ENCODE measurements at regions not wholly inside any gene's neighbourhood (a gene's known extent, or its start where the extent isn't known, plus 50 kb on each side); places are given as distances from the start of the nearest gene placed in this dataset.

DNA sequence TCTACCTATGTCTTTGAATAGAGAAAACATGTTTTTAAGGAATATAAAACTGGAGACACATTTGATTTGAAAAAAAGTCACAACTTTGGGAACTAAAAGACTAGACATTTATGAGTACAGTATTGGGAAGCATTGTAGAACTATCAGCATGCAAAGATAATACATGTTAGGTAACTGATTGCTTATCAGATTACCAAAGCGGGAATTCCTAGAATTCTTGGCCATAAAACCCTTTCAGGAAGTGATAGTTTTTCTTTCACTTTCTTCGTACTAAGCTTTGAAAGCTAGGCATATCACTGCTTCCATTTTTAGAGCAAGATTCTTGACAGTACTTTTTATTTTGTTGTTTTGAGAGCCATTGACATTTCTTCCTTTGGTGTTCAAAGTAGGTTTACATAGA is 646.6 kb upstream of the PITX2 start:
- no peaks in the 10 kb centered on the region for H3K9me3 ChIP-seq (ENCODE audit: low read length)
- no peak overlapping the region for H3K27ac ChIP-seq (ENCODE audit: low read depth, low read length)
- Mint-ChIP-seq H3K27me3 (no peaks in the 10 kb centered on the region), H3K4me1 (no peaks in the 10 kb centered on the region), H3K9me3 (peaks cover 0 to 18% (median 3%) of the 10 kb centered on the region in 5 donors), H3K27ac (no peak overlapping the region), H3K4me3 (no peak overlapping the region), H3K36me3 (no peaks in the 10 kb centered on the region)
- no peak overlapping the region for H3K4me3 ChIP-seq (ENCODE audit: low read length)
- no peak for DNase-seq
- no peaks in the 10 kb centered on the region for H3K4me1 ChIP-seq (ENCODE audit: insufficient read depth, low read length)
- ChIA-PET CTCF (no interaction called here), POLR2A (no interaction called here)
- H3K27me3 ChIP-seq (ENCODE audit: insufficient read depth, low read length, poor library complexity, severe bottlenecking), result no peaks in the 10 kb centered on the region
- H3K36me3 ChIP-seq (ENCODE audit: insufficient read depth, low read length), result no peaks in the 10 kb centered on the region

DNA sequence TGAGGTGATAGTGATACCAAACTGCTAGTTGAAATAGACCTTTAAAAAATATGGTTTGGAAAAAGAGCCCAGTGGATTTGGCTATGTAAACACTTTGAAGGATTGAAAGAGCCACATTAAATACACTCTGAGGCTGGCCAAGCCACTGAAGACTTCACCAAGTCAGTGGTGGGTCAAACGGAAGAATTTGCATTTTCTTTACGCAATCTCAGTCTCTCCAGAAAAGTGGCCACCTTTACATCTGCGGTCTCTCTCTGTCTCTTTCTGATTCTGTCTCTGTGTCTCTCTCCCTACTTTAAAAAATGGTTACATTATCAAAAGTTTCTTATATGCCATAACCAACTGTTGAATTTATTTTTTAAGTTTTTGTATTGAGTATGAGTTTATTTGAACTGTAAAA is 651.2 kb upstream of the PITX2 start:
- H3K4me3 ChIP-seq (ENCODE audit: low read length), result no peak overlapping the region
- H3K9me3 ChIP-seq (ENCODE audit: low read length), result no peaks in the 10 kb centered on the region
- H3K27me3 ChIP-seq (ENCODE audit: insufficient read depth, low read length, poor library complexity, severe bottlenecking), result no peaks in the 10 kb centered on the region
- H3K27ac Mint-ChIP-seq, result no peak overlapping the region
- H3K36me3 ChIP-seq (ENCODE audit: insufficient read depth, low read length), result no peaks in the 10 kb centered on the region
- no peak overlapping the region for H3K4me3 Mint-ChIP-seq
- H3K27ac ChIP-seq (ENCODE audit: low read depth, low read length), result no peak overlapping the region
- no peak for DNase-seq
- peaks cover 2 to 9% (median 4%) of the 10 kb centered on the region in 5 donors for H3K9me3 Mint-ChIP-seq
- H3K4me1 ChIP-seq (ENCODE audit: insufficient read depth, low read length), result no peaks in the 10 kb centered on the region
- no peaks in the 10 kb centered on the region for H3K36me3 Mint-ChIP-seq
- CTCF ChIA-PET, result no interaction called here
- no peaks in the 10 kb centered on the region for H3K27me3 Mint-ChIP-seq
- no peaks in the 10 kb centered on the region for H3K4me1 Mint-ChIP-seq
- POLR2A ChIA-PET, result no interaction called here

DNA sequence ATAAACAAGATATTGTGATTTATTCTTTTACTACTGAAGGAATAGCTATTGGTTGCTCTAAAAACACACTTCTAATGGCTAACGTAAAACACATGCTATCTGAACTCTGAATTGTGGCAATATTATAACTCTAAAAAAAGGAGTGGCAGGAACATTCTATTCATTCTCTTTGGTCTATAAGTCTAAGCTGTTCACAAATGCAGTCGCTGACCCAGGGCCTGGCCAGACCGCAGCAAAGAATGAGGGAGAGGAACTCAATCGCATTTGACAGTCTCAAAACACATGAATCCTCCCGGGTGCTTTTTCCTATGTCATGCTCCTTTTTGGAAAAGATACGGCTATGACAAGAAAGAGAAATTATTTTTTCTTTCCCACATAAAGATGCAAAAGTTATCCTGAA is 651.6 kb upstream of the PITX2 start:
- peaks cover 2 to 9% (median 4%) of the 10 kb centered on the region in 5 donors for H3K9me3 Mint-ChIP-seq

DNA sequence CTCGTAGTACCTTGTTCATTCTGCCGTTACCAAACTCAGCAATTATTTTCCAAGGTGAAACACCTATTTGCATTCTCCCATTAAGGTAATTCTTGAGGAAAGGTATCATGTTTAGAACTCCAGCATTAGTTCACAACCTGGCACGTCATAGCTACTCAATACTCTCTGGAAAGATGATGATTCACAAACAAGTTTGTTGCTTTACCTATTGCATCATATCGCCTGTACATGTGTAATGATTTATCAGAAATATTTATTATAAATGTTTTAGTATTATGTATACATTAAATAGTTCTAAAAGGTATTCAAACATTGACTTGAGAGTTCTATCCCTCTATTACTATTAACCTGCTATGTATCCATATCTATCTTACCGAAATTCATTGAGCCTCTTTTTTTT is 658.3 kb upstream of the PITX2 start:
- H3K9me3 ChIP-seq (ENCODE audit: low read length), result no peaks in the 10 kb centered on the region
- ChIA-PET POLR2A (no interaction called here), CTCF (no interaction called here)
- H3K27me3 Mint-ChIP-seq, result no peaks in the 10 kb centered on the region
- H3K4me1 ChIP-seq (ENCODE audit: insufficient read depth, low read length), result no peaks in the 10 kb centered on the region
- H3K4me3 Mint-ChIP-seq, result no peak overlapping the region
- DNase-seq, result no peak
- H3K4me3 ChIP-seq (ENCODE audit: low read length), result no peak overlapping the region
- H3K9me3 Mint-ChIP-seq, result peaks cover 0 to 5% (median 2%) of the 10 kb centered on the region in 5 donors
- H3K27ac ChIP-seq (ENCODE audit: low read depth, low read length), result no peak overlapping the region
- no peaks in the 10 kb centered on the region for H3K36me3 Mint-ChIP-seq
- no peaks in the 10 kb centered on the region for H3K27me3 ChIP-seq (ENCODE audit: insufficient read depth, low read length, poor library complexity, severe bottlenecking)
- H3K4me1 Mint-ChIP-seq, result no peaks in the 10 kb centered on the region
- no peaks in the 10 kb centered on the region for H3K36me3 ChIP-seq (ENCODE audit: insufficient read depth, low read length)
- no peak overlapping the region for H3K27ac Mint-ChIP-seq

More for the DNA sequence above, 651.6 kb upstream of the PITX2 start:
- Histone ChIP-seq H3K36me3 (ENCODE audit: insufficient read depth, low read length) (no peaks in the 10 kb centered on the region), H3K27me3 (ENCODE audit: insufficient read depth, low read length, poor library complexity, severe bottlenecking) (no peaks in the 10 kb centered on the region), H3K4me3 (ENCODE audit: low read length) (no peak overlapping the region), H3K27ac (ENCODE audit: low read depth, low read length) (no peak overlapping the region), H3K9me3 (ENCODE audit: low read length) (no peaks in the 10 kb centered on the region), H3K4me1 (ENCODE audit: insufficient read depth, low read length) (no peaks in the 10 kb centered on the region)
- POLR2A ChIA-PET, result no interaction called here
- no peaks in the 10 kb centered on the region for H3K27me3 Mint-ChIP-seq
- no peak for DNase-seq
- no peak overlapping the region for H3K4me3 Mint-ChIP-seq
- H3K36me3 Mint-ChIP-seq, result no peaks in the 10 kb centered on the region
- CTCF ChIA-PET, result no interaction called here
- H3K27ac Mint-ChIP-seq, result no peak overlapping the region
- H3K4me1 Mint-ChIP-seq, result no peaks in the 10 kb centered on the region

DNA sequence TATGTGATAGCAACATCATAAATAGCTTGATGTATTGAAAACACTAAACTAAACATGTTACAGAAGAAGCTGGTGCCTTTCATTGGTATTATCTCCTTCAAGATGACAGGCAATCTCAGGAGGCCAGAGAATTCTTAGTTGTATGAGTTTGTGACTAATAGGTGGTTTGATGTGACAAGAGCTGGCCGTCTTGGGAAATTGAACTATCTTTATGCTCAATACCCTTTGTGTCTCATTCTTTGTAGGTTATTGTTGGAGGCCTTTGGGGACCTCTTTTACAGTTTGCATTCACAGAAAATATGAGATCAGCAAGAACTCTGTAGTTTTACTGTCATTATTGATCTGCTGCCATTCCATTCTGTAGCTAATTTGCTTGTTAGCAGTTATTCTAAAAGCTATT is 659.2 kb upstream of the PITX2 start:
- Histone ChIP-seq H3K27ac (ENCODE audit: low read depth, low read length) (no peak overlapping the region), H3K9me3 (ENCODE audit: low read length) (no peaks in the 10 kb centered on the region), H3K27me3 (ENCODE audit: insufficient read depth, low read length, poor library complexity, severe bottlenecking) (no peaks in the 10 kb centered on the region), H3K4me1 (ENCODE audit: insufficient read depth, low read length) (no peaks in the 10 kb centered on the region), H3K4me3 (ENCODE audit: low read length) (no peak overlapping the region), H3K36me3 (ENCODE audit: insufficient read depth, low read length) (no peaks in the 10 kb centered on the region)
- H3K36me3 Mint-ChIP-seq, result no peaks in the 10 kb centered on the region
- ChIA-PET POLR2A (no interaction called here), CTCF (no interaction called here)
- no peaks in the 10 kb centered on the region for H3K27me3 Mint-ChIP-seq
- no peak for DNase-seq
- no peaks in the 10 kb centered on the region for H3K4me1 Mint-ChIP-seq
- peaks cover 0 to 5% (median 4%) of the 10 kb centered on the region in 5 donors for H3K9me3 Mint-ChIP-seq
- no peak overlapping the region for H3K27ac Mint-ChIP-seq
- H3K4me3 Mint-ChIP-seq, result no peak overlapping the region

DNA sequence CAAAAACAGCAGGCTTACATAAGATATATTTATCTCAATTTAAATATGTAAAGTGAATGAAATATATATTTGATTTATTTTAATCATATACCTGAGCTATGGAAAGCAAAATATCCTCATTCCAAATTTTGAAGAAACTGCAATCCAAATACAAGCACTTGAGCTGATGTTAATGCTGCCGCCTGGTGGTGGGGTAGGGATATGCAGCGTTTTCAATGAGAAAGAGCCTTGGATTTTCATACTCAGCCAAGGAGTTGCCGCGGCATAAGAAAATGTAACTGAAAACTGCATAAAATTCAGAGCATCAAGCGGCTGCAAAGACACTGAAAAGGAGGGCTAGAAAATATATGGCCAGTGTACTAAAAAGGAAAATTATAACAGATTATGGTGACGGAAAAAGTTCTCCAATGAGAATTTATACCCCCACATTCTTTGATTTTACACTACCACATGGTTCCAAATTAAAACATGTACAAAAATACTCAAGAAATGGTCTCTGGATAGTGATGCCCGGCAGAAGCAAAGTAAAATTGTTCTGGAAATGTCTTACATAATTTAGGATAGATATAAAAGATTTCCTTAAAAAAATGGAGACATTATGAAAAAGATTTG is 660.3 kb upstream of the PITX2 start:
- no peaks in the 10 kb centered on the region for H3K27me3 Mint-ChIP-seq
- POLR2A ChIA-PET, result no interaction called here

DNA sequence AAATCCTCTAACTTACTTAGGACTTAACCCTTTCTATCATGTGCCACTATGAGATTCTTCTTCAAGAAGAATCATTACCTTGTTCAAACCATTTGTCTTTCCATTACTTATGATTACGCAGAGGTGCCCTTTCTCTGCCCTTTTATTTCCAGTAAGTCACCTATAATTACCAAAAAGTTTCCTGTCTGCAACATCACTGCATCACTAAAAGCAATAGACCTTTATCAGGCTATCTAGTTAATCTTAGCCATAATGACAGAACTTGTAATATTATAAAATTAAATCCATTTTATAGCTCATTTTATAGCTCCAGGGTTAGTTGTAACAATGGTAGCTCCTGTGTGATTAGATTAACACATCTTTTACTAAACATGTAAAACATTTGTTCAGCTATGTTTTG is 673.6 kb upstream of the PITX2 start:
- no peak overlapping the region for H3K27ac ChIP-seq (ENCODE audit: low read depth, low read length)
- no peak for DNase-seq
- Mint-ChIP-seq H3K4me3 (no peak overlapping the region), H3K4me1 (no peaks in the 10 kb centered on the region), H3K27ac (no peak overlapping the region), H3K27me3 (no peaks in the 10 kb centered on the region), H3K36me3 (no peaks in the 10 kb centered on the region), H3K9me3 (peaks cover 3 to 18% (median 5%) of the 10 kb centered on the region in 5 donors)
- H3K9me3 ChIP-seq (ENCODE audit: low read length), result no peaks in the 10 kb centered on the region
- no peak overlapping the region for H3K4me3 ChIP-seq (ENCODE audit: low read length)
- H3K4me1 ChIP-seq (ENCODE audit: insufficient read depth, low read length), result no peaks in the 10 kb centered on the region
- POLR2A ChIA-PET, result no interaction called here
- H3K27me3 ChIP-seq (ENCODE audit: insufficient read depth, low read length, poor library complexity, severe bottlenecking), result no peaks in the 10 kb centered on the region
- CTCF ChIA-PET, result no interaction called here
- H3K36me3 ChIP-seq (ENCODE audit: insufficient read depth, low read length), result no peaks in the 10 kb centered on the region

More for the DNA sequence above, 660.3 kb upstream of the PITX2 start:
- H3K4me1 ChIP-seq (ENCODE audit: insufficient read depth, low read length), result no peaks in the 10 kb centered on the region
- peak in 2 of 5 donors; percentile 1 to 3 for DNase-seq
- CTCF ChIA-PET, result no interaction called here
- H3K4me3 ChIP-seq (ENCODE audit: low read length), result no peak overlapping the region
- no peak overlapping the region for H3K27ac Mint-ChIP-seq
- no peaks in the 10 kb centered on the region for H3K27me3 ChIP-seq (ENCODE audit: insufficient read depth, low read length, poor library complexity, severe bottlenecking)
- no peaks in the 10 kb centered on the region for H3K36me3 Mint-ChIP-seq
- no peak overlapping the region for H3K4me3 Mint-ChIP-seq
- peaks cover 0 to 5% (median 4%) of the 10 kb centered on the region in 5 donors for H3K9me3 Mint-ChIP-seq
- no peak overlapping the region for H3K27ac ChIP-seq (ENCODE audit: low read depth, low read length)
- H3K36me3 ChIP-seq (ENCODE audit: insufficient read depth, low read length), result no peaks in the 10 kb centered on the region
- H3K9me3 ChIP-seq (ENCODE audit: low read length), result no peaks in the 10 kb centered on the region
- no peaks in the 10 kb centered on the region for H3K4me1 Mint-ChIP-seq

DNA sequence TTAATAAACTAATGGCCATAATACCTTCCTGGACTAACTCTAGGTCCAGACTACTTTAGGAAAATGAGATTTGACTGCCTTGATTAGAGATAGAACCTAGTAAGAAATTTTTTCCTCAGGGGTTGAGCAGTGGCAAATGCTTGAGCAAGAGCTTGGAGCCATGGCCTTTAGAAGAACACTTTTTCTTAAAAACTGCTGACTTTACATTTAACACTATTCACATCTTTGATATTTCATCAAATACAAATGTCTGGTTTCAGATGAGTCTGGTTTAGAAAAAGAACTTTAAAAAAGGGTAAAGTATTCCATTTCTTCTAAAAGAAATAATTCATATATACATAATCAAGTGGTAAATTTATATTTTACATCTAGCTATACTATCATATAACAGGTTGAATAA is 680.9 kb upstream of the PITX2 start:
- ChIA-PET POLR2A (no interaction called here), CTCF (no interaction called here)
- Histone ChIP-seq H3K27me3 (ENCODE audit: insufficient read depth, low read length, poor library complexity, severe bottlenecking) (no peaks in the 10 kb centered on the region), H3K36me3 (ENCODE audit: insufficient read depth, low read length) (no peaks in the 10 kb centered on the region), H3K9me3 (ENCODE audit: low read length) (no peaks in the 10 kb centered on the region), H3K4me3 (ENCODE audit: low read length) (no peak overlapping the region), H3K27ac (ENCODE audit: low read depth, low read length) (no peak overlapping the region), H3K4me1 (ENCODE audit: insufficient read depth, low read length) (no peaks in the 10 kb centered on the region)
- Mint-ChIP-seq H3K36me3 (no peaks in the 10 kb centered on the region), H3K27me3 (peaks cover 0 to 2% of the 10 kb centered on the region in 2 donors), H3K27ac (no peak overlapping the region), H3K9me3 (peaks cover 0 to 18% (median 8%) of the 10 kb centered on the region in 5 donors), H3K4me3 (no peak overlapping the region), H3K4me1 (no peaks in the 10 kb centered on the region)
- DNase-seq, result no peak

DNA sequence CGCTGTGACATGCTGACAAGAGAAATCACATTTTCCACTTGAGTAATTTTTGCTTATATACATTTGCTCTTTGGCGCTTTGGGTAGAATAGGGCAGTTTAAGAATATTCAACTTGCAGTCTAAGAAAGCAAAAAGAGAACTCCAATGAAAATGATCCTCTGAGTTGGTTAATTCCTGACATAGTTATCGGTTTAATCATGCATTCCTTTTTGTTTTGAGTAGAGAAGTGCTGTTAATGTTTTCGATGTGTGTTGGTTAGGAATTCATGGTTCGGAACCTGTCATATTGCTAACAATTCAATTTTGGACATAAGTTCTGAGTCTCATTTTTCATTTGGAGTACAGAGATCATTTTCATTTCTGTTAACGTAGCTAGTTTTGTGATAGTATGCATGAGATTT is 700.6 kb upstream of the PITX2 start:
- Histone ChIP-seq H3K4me3 (ENCODE audit: low read length) (no peak overlapping the region), H3K4me1 (ENCODE audit: insufficient read depth, low read length) (no peaks in the 10 kb centered on the region), H3K9me3 (ENCODE audit: low read length) (no peaks in the 10 kb centered on the region), H3K27me3 (ENCODE audit: insufficient read depth, low read length, poor library complexity, severe bottlenecking) (no peaks in the 10 kb centered on the region), H3K36me3 (ENCODE audit: insufficient read depth, low read length) (no peaks in the 10 kb centered on the region), H3K27ac (ENCODE audit: low read depth, low read length) (no peak overlapping the region)
- Mint-ChIP-seq H3K27ac (no peak overlapping the region), H3K4me3 (no peak overlapping the region), H3K9me3 (peaks cover 0 to 9% (median 0%) of the 10 kb centered on the region in 5 donors), H3K36me3 (no peaks in the 10 kb centered on the region), H3K27me3 (no peaks in the 10 kb centered on the region), H3K4me1 (no peaks in the 10 kb centered on the region)
- POLR2A ChIA-PET, result no interaction called here
- CTCF ChIA-PET, result no interaction called here
- no peak for DNase-seq
